ENCODE measurements at regions not wholly inside any gene's neighbourhood (a gene's known extent, or its start where the extent isn't known, plus 50 kb on each side); places are given as distances from the start of the nearest gene placed in this dataset.

DNA sequence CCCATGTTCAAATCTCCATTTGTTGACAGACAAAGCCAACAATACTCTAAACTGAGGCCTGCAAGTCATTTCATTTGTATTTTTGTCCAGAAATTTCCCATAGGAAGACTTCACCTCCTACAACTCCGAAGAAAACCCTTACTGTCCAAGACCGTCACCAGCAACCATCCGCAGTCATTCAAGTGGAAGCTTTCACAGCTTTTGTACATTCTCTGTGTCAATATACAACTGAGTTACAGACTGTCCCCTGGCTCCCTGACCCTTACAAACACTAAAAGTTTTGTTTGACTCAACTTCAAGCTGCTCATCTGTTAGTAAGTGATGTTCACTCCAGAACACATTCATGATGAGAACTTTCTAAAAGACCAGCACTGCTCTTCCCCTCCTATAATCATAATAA is 210.1 kb downstream of the DEPDC1B start:
- H3K4me1 ChIP-seq = peaks cover 0 to 58% (median 18%) of the 10 kb centered on the region in 4 donors
- H3K27me3 ChIP-seq = no peaks in the 10 kb centered on the region
- H3K27ac ChIP-seq = peak overlapping the region; percentile 75 to 84
- intact Hi-C loops (cut with DNase I; ENCODE audit: low total_unique reads) = no loop called here
- DNase-seq = no peak
- H3K4me3 ChIP-seq = peak overlapping the region; percentile 53
- no peaks in the 10 kb centered on the region for H3K36me3 ChIP-seq
- TF ChIP-seq, protein P1, sequence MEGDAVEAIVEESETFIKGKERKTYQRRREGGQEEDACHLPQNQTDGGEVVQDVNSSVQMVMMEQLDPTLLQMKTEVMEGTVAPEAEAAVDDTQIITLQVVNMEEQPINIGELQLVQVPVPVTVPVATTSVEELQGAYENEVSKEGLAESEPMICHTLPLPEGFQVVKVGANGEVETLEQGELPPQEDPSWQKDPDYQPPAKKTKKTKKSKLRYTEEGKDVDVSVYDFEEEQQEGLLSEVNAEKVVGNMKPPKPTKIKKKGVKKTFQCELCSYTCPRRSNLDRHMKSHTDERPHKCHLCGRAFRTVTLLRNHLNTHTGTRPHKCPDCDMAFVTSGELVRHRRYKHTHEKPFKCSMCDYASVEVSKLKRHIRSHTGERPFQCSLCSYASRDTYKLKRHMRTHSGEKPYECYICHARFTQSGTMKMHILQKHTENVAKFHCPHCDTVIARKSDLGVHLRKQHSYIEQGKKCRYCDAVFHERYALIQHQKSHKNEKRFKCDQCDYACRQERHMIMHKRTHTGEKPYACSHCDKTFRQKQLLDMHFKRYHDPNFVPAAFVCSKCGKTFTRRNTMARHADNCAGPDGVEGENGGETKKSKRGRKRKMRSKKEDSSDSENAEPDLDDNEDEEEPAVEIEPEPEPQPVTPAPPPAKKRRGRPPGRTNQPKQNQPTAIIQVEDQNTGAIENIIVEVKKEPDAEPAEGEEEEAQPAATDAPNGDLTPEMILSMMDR (IDR thresholded peaks at IDR 0.05) = no peak
- H3K9me3 ChIP-seq = no peaks in the 10 kb centered on the region

DNA sequence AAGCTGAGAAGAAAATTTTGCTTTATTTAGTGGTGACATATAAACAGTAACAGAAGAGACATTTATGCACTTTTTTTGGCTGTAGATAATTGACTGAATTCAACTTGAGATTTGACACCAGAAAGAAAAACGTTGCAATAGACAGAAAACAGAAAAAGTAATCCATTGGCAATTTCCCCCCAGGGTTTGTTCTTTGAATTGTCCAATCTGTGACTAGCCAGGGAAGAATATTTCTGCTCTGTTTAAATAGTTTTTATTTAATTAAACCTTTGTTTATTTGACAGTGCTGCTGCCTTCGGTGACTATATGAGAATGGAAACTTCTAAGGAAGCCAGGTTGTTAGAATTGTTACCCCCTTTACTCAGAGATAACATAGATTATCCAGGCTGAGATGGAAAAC is 210.6 kb downstream of the DEPDC1B start:
- no peaks in the 10 kb centered on the region for H3K27me3 ChIP-seq
- no peaks in the 10 kb centered on the region for H3K36me3 ChIP-seq
- no peak for DNase-seq
- intact Hi-C loops (cut with DNase I; ENCODE audit: low total_unique reads) = no loop called here
- peaks cover 0 to 57% (median 14%) of the 10 kb centered on the region in 4 donors for H3K4me1 ChIP-seq
- TF ChIP-seq, protein P1 (IDR thresholded peaks at IDR 0.05) = no peak
- H3K4me3 ChIP-seq = peak overlapping the region; percentile 53
- H3K27ac ChIP-seq = peak overlapping the region; percentile 75 to 84
- H3K9me3 ChIP-seq = no peaks in the 10 kb centered on the region

DNA sequence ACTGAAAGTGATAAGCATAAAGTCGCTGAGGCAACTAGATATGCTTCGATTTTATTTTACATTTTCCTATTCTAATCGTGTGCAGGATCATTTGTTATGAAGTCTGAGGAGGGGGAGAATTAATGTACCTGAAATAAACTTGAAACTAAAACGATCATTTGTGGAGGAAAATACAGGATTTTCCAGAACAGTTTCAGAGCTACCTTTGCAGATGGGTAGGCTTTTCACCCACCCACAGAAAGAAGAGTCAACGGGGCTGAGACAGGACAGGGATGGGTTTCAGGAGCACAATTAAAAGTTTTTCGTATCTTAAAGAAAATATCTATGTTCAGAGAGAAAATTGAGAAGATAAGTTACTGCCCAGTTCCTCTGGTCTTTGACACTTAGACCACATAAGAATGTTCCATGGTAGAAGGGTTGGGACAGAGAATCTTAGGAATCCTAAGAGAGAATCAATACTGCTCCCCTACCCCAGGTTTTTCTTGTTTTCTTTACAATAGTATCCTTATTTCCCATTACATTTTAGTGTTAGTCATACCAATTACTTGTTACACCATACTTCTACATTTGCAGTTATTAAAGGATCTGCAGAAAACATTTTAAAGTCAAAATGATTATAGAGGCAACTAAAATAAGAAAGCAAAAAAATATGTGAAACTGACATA is 211.4 kb downstream of the DEPDC1B start:
- peak overlapping the region; percentile 75 to 84 for H3K27ac ChIP-seq
- no peak for DNase-seq
- H3K36me3 ChIP-seq = no peaks in the 10 kb centered on the region
- no peaks in the 10 kb centered on the region for H3K9me3 ChIP-seq
- H3K4me1 ChIP-seq = peaks cover 0 to 57% (median 6%) of the 10 kb centered on the region in 4 donors
- intact Hi-C loops (cut with DNase I; ENCODE audit: low total_unique reads) = no loop called here
- peak overlapping the region; percentile 53 for H3K4me3 ChIP-seq
- no peaks in the 10 kb centered on the region for H3K27me3 ChIP-seq
- TF ChIP-seq, protein P1 (IDR thresholded peaks at IDR 0.05) = no peak

DNA sequence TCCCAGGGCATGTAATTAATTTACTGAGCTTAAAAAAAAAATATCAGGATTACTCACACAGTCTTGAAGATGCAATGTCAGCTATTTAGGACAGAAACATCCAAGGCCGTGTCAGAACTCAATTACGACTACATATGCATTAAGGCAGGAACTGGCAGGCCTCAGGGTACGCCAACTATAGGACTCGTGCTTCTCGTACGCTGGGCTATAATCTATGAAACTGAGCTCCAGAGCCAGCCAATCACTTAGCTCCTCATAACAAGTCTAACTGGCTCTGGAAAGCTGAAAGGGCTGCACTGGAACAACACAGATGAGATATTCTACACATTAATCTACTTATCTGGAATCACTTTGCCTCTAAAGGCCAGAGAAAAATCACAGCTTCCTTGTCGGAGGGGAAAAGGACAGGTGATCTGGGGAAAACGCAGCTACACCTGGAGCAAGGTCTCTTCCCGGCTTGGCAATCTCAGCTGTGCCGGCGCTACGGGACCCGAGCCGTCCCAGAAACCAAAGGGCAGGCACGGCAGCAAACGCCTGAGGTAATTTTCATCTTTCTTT is 212.0 kb downstream of the DEPDC1B start:
- H3K27ac ChIP-seq = peak overlapping the region; percentile 75 to 84
- H3K4me3 ChIP-seq = peak overlapping the region; percentile 53
- intact Hi-C loops (cut with DNase I; ENCODE audit: low total_unique reads) = no loop called here
- H3K4me1 ChIP-seq = peaks cover 0 to 58% (median 2%) of the 10 kb centered on the region in 4 donors
- no peaks in the 10 kb centered on the region for H3K9me3 ChIP-seq
- no peak for DNase-seq
- H3K36me3 ChIP-seq = no peaks in the 10 kb centered on the region
- H3K27me3 ChIP-seq = no peaks in the 10 kb centered on the region
- TF ChIP-seq, protein P1 (IDR thresholded peaks at IDR 0.05) = no peak

DNA sequence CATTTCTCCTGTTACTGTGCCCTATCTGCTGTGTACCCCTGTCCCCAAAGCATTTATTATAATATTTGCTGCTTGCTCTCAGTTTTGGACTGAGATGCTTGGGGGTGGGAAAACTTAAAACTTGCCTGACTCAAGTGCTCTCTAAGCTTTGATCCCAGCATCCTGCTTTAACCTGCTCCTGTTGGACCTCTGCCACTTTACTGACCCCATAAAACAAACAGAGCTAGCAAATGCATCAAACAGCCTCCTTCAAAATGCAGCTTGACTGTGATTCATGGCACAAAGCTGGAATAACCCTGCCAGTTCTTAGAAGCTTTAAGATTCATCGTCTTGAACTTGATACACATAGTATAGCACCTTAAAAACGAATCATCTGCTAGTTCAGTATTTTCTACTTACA is 212.5 kb downstream of the DEPDC1B start:
- no peaks in the 10 kb centered on the region for H3K9me3 ChIP-seq
- intact Hi-C loops (cut with DNase I; ENCODE audit: low total_unique reads) = no loop called here
- no peaks in the 10 kb centered on the region for H3K36me3 ChIP-seq
- H3K4me1 ChIP-seq = peaks cover 0 to 63% (median 2%) of the 10 kb centered on the region in 4 donors
- TF ChIP-seq, protein P1 (IDR thresholded peaks at IDR 0.05) = no peak
- H3K4me3 ChIP-seq = peak overlapping the region; percentile 53
- peak overlapping the region; percentile 75 to 84 for H3K27ac ChIP-seq
- DNase-seq = no peak
- H3K27me3 ChIP-seq = no peaks in the 10 kb centered on the region
